Fibroblast of skin of back (primary cell): ENCODE measurements at regions not wholly inside any gene's neighbourhood (a gene's known extent, or its start where the extent isn't known, plus 50 kb on each side); places are given as distances from the start of the nearest gene placed in this dataset.

ENCODE experiments used
- DNase-seq: peaks from one replicate; pipeline ENCODE4 v3.0.0-alpha.2; 2013

GRCh38 chr6:138610816-138611215, 111.5 kb upstream of the NHSL1 start:
- DNase-seq, result no peak

DNA sequence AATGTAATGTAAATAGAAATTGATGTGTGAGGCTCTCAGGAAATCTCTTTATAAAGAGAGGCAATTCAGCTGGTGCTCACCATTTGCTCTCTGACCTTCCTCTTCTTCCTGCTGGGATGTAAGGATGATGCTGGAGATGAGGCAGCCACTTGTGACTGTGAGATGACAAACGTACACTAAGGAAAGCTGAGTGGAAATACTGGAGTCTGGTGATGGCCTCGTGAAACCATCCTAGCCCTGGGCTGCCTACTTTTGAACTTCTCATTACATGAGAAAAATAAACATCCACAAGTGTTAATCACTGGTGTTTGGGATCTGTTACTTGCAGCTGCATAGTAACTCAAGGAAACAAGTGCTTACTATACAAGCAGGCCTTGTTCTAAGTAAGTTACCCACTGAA, 114.9 kb upstream of the NHSL1 start:
- DNase-seq, result no peak

- no peak for DNase-seq
Measured at GRCh38 chr6:138618168-138618567, 118.9 kb upstream of the NHSL1 start.

DNA sequence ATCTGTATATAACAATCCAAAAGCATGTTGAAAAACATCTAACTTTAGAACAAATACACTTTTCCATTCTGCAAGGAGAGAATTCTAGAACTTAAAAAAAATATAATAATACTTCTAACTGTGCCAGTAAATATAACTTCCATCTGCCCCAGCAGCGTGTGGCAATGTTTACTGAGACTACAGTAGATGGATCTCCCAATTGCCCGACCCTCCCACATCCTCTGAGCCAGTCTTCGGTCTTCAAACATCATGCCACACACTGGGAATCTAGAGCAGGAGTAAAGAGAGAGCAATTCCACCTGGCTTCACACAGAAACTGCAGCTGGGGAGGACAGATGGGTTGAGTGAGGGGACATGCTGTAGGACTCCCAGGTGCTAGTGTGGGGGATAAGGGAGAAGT, 121.3 kb upstream of the NHSL1 start:
- DNase-seq, result no peak

DNA sequence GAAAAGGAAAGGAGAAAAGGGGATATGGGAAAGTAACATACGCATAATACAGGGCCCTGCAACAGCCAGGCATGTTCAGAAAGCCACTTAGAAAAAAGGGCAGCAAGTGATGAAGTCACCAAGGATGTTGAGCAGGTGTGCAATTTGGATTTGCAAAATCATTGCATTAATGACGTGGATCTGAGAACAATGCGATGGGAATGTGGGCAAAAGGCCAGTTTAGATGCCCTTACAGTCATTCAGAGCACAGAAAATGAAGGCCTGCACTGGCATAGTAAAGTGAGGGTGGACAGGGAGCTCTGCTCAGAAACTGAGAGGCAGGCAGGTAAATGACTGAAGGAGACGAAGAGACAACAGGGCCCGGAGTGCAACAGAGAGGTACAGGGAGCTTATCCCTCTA, 123.7 kb upstream of the NHSL1 start:
- no peak for DNase-seq

GRCh38 chr6:138631566-138631965, 132.3 kb upstream of the NHSL1 start:
- no peak for DNase-seq

GRCh38 chr6:138637822-138638221, 135.7 kb upstream of the CCDC28A start:
- no peak for DNase-seq

GRCh38 chr6:138638604-138639003, 135.0 kb upstream of the CCDC28A start:
- DNase-seq, result no peak

GRCh38 chr6:138640028-138640427, 133.5 kb upstream of the CCDC28A start:
- no peak for DNase-seq

DNA sequence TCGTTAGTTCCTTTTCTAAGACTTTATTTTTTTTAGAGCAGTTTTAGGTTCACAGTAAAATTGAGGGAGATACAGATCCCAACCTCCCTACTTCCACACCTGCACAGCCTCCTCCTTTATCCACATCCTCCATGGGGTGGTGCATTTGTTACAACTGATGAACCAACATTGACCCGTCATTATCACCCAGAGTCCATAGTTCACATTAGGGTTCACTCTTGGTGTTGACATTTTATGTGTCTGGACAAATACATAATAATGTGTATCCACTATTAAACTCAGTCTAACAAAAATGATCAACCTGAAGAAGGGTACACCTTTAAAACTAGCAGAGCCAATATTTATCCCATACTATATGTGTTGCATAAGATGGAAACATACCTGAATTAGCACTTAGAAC, 130.4 kb upstream of the CCDC28A start:
- no peak for DNase-seq

GRCh38 chr6:138645976-138646640, 127.5 kb upstream of the CCDC28A start:
- no peak for DNase-seq

DNA sequence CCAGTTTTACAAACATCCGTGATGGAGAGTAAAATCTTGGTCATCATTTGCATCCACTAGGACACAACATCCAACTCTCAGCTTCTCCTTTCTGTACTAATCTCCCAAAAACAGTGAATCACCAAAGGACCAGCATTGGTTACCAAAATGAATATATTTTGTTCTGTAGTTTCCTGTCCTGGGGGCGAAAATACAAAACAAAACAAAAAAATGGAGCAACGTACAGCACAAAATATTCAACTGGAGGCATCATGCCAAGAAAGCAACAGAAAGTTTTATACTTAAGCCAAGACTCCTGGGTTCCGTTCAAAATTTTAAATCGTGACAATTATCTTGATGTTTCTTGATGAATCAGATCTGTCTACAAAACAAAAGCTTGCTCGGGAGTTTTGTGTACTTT, 126.6 kb upstream of the CCDC28A start:
- DNase-seq, result peak; percentile 65

DNA sequence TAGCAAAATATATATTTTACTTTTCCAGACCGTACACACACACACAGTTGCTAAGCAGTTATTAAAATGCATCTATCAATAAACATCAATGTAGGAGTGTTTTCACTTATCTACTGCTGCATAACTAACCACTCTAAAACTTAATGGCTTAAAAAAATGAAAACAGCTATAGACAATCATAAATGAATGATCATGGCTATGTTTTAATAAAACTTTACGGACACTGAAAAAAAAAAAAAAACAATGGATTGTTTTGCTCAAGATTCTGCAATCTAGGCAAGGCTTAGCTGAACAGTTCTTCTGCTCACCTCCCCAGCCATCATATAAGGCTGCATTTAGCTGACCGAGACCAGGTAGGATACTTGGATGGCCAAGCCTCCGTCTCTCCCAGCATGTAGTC, 125.4 kb upstream of the CCDC28A start:
- no peak for DNase-seq

DNA sequence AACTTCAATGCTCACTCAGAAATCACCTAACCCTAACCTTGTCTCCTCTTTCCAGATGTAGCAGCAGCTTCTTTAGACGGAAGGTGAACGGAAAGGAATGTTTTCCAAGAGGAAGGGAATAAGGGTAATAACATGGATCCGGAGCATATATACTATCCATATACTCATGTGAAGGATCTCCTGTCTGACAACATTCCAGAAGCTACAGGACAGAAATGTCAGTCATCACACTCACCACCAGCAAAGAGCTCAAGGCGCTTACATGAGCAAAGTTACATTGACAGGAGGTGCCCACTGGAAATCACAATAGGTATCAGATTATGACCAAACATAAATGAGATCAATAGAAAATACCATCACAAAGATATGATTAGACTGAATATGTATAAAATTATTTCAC, 122.1 kb upstream of the CCDC28A start:
- DNase-seq, result no peak

- DNase-seq, result no peak
Measured at GRCh38 chr6:138652824-138653223, 120.7 kb upstream of the CCDC28A start.

DNA sequence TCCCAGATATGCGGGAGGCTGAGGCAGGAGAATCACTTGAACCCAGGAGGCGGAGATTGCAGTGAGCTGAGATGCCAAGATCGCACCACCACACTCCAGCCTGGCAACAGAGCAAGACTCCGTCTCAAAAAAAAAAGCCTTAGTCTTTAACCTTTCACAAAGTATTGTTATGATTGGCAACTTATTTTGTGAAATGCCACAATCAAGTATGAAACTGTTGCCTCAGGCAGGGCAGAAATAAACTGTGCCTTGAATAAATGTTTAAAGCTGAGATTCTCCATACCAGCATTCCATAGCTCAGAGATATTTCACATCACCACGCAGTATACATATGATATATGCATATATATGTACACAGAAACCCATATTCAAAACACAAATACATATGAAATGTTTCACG, 120.1 kb upstream of the CCDC28A start:
- no peak for DNase-seq

- peak; percentile 60 for DNase-seq
Measured at GRCh38 chr6:138654715-138655634, 118.6 kb upstream of the CCDC28A start.

DNA sequence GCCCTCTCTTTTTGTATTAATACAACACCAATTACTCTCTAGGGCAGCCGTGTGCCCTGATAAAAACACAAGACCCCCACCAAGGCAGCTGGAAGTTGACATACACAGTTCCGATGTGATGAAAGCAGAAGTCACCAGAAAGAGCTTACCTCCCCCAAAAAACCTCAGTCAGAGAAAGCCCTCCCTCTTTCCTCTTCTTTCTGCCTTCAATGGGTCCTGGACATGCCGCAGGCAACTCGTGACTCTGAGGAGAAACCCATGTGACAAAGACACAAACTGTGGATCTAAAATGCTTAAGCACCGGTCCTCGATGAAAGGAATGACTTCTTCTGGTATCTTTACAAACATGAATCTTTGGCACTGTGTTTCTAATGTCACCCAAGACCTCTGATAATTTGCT, 117.7 kb upstream of the CCDC28A start:
- no peak for DNase-seq

DNA sequence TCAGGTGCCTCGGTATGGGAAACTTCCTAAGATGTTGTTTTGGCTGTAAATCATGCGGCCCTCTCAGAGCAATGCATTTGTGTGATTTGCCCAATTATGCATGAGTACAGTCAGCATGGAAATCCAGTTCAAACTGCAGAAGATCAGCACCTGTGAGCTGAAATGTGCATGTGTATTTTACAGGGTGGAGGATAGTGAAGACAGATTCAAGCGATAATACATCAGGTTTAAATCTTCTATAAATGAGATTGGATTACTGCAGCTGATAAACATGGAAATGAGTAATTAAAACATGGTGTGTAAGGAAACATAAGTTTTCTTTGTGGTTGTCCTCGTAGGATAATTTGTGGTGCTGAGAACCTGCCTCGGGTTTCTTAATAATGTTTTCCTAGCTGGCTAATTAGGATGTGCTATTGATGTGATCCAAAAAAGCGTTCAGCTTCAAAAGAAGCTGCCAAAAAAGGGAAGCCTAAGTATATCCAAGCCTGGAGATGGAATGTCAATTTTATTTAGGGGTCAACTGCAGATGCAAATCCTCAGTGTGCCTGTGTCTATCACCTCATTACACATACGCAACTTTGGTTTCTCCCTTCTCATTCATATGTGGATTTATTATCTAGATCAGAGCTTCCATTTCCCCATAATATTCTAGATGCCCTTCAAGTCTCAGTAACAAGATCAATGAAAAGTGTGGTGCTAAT, 117.1 kb upstream of the CCDC28A start:
- DNase-seq, result no peak

DNA sequence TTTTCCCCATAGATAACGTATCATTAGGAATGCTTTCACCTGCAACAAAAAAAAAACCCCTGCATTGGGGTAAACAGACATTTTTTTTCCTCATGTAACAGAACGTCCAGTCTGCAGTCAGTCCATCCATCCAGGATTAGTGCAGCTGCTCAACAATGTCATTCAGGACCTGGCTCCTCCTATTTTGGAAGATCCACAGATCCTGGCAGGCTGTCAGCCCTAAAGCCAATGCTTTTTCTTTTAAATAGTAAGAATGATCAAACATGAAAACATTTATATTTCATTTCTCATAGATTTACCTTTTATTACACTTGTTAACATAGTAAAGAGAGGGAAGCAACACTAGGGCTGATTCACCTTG, 116.5 kb upstream of the CCDC28A start:
- no peak for DNase-seq

DNA sequence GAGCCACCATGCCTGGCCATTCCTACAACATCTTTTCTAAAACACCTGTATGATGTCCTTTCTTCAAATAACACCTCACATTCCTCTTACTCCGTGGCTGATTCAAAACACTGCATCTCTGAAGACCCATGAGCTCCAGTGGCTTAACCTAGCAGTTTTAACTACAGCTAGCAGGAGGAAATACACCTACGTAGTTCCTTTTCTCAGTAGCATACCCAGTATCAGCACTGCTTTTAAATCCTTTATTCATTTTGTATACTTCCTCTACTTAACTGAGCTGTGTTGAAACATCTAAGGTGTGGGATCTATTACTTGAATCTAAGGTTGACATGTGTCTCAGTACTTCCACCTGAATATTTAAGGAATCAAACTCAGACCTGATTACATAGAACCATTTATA, 113.6 kb upstream of the CCDC28A start:
- DNase-seq, result no peak

GRCh38 chr6:138662471-138662870, 111.1 kb upstream of the CCDC28A start:
- DNase-seq, result no peak

- no peak for DNase-seq
Measured at GRCh38 chr6:138663892-138664291, 109.7 kb upstream of the CCDC28A start.

DNA sequence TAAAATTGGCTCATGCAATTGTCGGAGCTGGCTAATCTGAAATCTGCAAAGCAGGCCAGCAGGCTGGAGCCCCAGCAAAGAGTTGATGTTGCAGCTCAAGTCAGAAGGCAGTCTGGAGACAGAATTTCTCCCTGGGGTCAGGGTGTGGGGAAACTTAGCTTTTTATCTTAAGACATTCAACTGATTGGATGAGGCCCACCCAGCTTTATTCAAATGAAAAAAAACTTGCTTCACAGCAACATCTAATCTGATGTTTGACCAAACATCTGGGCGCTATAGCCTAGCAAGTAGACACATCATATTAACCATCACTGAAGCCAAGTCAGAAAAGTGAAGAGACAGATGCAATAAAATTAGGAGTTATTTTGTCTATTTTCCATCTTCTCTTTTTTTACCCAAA, 108.8 kb upstream of the CCDC28A start:
- no peak for DNase-seq
